Transverse colon (tissue), 4 donors: ENCODE measurements at regions not wholly inside any gene's neighbourhood (a gene's known extent, or its start where the extent isn't known, plus 50 kb on each side); places are given as distances from the start of the nearest gene placed in this dataset.
"Not testable (repeated sequence)": the region's sequence is repeated elsewhere in the genome, so short reads cannot be mapped to it uniquely, and the experiment has no call there.

Source experiments
- EP300 ChIP-seq: sonication (generic); formaldehyde crosslinking; IDR thresholded peaks from one replicate; pipeline ENCODE4 v1.6.1; 2017; ENCODE audit warnings: antibody characterized with exemption, low read depth
- POLR2A ChIP-seq: fragments of 450-650 bp; IDR thresholded peaks from one replicate; pipeline ENCODE4 v1.6.1; 2016; ENCODE audit warnings: antibody characterized with exemption, mild to moderate bottlenecking, moderate library complexity
- POLR2AphosphoS5 ChIP-seq, 3 donors: sonication (generic); formaldehyde crosslinking; IDR thresholded peaks; one replicate each; pipeline ENCODE4 v1.6.1; 2016; ENCODE audit warnings: antibody characterized with exemption in 3 of 3
- TF ChIP-seq, protein P1 (sequence below), 5 experiments: fragments of 200-600 bp in 3 of 5; fragments of 450-650 bp in 2 of 5; sonication (generic) in 3 of 5; IDR thresholded peaks; 1 replicate in 2 of 5; 2 replicates in 3 of 5; pipeline ENCODE4 v1.5.1; 2016 to 2017; ENCODE audit warnings: antibody characterized with exemption in 5 of 5, inconsistent platforms in 3 of 5, mild to moderate bottlenecking in 2 of 5, moderate library complexity in 1 of 5

DNA sequence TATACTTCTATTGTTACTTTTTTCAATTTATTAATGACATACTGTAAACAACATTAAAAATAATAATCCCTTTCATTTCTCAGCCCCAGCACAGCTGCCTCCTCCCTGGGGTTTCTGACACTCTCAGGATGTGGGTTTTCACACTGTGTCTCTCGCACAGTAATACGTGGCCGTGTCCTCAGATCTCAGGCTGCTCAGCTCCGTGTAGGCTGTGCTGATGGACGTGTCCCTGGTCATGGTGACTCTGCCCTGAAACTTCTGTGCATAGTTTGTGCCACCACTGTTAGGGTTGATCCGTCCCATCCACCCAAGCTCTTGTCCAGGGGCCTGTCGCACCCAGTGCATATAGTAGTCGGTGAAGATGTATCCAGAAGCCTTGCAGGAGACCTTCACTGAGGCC lies 80.0 kb downstream of the OR4M2 start:
- TF ChIP-seq, protein P1, sequence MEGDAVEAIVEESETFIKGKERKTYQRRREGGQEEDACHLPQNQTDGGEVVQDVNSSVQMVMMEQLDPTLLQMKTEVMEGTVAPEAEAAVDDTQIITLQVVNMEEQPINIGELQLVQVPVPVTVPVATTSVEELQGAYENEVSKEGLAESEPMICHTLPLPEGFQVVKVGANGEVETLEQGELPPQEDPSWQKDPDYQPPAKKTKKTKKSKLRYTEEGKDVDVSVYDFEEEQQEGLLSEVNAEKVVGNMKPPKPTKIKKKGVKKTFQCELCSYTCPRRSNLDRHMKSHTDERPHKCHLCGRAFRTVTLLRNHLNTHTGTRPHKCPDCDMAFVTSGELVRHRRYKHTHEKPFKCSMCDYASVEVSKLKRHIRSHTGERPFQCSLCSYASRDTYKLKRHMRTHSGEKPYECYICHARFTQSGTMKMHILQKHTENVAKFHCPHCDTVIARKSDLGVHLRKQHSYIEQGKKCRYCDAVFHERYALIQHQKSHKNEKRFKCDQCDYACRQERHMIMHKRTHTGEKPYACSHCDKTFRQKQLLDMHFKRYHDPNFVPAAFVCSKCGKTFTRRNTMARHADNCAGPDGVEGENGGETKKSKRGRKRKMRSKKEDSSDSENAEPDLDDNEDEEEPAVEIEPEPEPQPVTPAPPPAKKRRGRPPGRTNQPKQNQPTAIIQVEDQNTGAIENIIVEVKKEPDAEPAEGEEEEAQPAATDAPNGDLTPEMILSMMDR (IDR thresholded peaks at IDR 0.05), result not testable (repeated sequence)
- not testable (repeated sequence) for TF ChIP-seq POLR2A; POLR2AphosphoS5 (IDR thresholded peaks at IDR 0.05); EP300
